GM12878 (cell line): ENCODE measurements at regions not wholly inside any gene's neighbourhood (a gene's known extent, or its start where the extent isn't known, plus 50 kb on each side); places are given as distances from the start of the nearest gene placed in this dataset.
A peak's percentile ranks its signal among the peaks of the same experiment; 100 is the strongest.

Source experiments
- ATAC-seq: fragments of 200-7000 bp; cut with Tn5 transposase; 3 replicates; pipeline ENCODE4 v1.9.1; 2020; ENCODE audit warnings: mild to moderate bottlenecking, moderate library complexity
- BruUV-seq: library from RNA; stranded (reverse); fragments of 400-500 nt; replicated peaks from 2 replicates; lab custom pipeline; 2021; lab: Mats Ljungman, UMichigan
- CTCF ChIA-PET: fragments of 300-600 bp; sonication (Branson Sonifier 250); formaldehyde crosslinking; extraction: SDS; loops from one replicate; lab custom pipeline; 2021; ENCODE audit warnings: inconsistent platforms; lab: Yijun Ruan, JAX
- POLR2A ChIA-PET: fragments of 350-600 bp; formaldehyde crosslinking; extraction: SDS; loops from one replicate; lab custom pipeline; 2021; ENCODE audit warnings: inconsistent platforms; lab: Charles Lee
- RAD21 ChIA-PET: fragments of 300-600 bp; sonication (Branson Sonifier 250); formaldehyde crosslinking; loops from one replicate; lab custom pipeline; 2023; ENCODE audit warnings: antibody characterized with exemption; ENCODE audit not compliant: unreplicated experiment; lab: Charles Lee
- SMC1A ChIA-PET: fragments of 300-600 bp; sonication (Branson Sonifier 250); formaldehyde crosslinking; loops from one replicate; lab custom pipeline; 2023; ENCODE audit not compliant: unreplicated experiment, uncharacterized antibody; lab: Charles Lee
- DNase-seq: peaks from one replicate; pipeline ENCODE4 v3.0.0-alpha.2; 2011; ENCODE audit warnings: low read depth, low spot score
- FAIRE-seq: peaks from 3 replicates; lab custom pipeline; 2011; peaks lifted over from hg19 to GRCh38; lab: Jason Lieb, UNC
- H2AFZ ChIP-seq: 2 replicates; pipeline ENCODE4 v1.6.0; 2011; ENCODE audit warnings: low read depth, low read length, control low read depth; ENCODE audit not compliant: control insufficient read depth
- H3K27ac ChIP-seq: 2 replicates; pipeline ENCODE4 v1.5.1; 2011; ENCODE audit warnings: control low read depth; ENCODE audit not compliant: control insufficient read depth, insufficient read depth
- H3K27me3 ChIP-seq, 2 experiments: replicated peaks in 1 of 2; 2 replicates each; pipeline versions ENCODE4 v1.6.0 to v1.6.1; 2011; ENCODE audit warnings: low read length in 1 of 2; ENCODE audit not compliant: control insufficient read depth in 2 of 2, insufficient read depth in 2 of 2
- H3K36me3 ChIP-seq, 2 experiments: 2 replicates each; pipeline ENCODE4 v1.5.1; 2011; ENCODE audit warnings: low read length in 1 of 2; ENCODE audit not compliant: control insufficient read depth in 2 of 2, insufficient read depth in 2 of 2
- H3K4me1 ChIP-seq: 2 replicates; pipeline ENCODE4 v1.6.1; 2011; ENCODE audit warnings: mild to moderate bottlenecking, low read length, moderate library complexity, mixed read lengths; ENCODE audit not compliant: control insufficient read depth, insufficient read depth
- H3K4me2 ChIP-seq: 2 replicates; pipeline ENCODE4 v1.6.0; 2011; ENCODE audit warnings: control low read depth; ENCODE audit not compliant: control insufficient read depth, insufficient read depth
- H3K4me3 ChIP-seq: fragments of 200-600 bp; sonication (generic); 2 replicates; pipeline ENCODE4 v1.5.1; 2016
- H3K79me2 ChIP-seq: 2 replicates; pipeline ENCODE4 v1.6.0; 2011; ENCODE audit warnings: low read length; ENCODE audit not compliant: control insufficient read depth, insufficient read depth
- H3K9ac ChIP-seq: 2 replicates; pipeline ENCODE4 v1.8.0; 2011; ENCODE audit warnings: low read length, control low read depth, mixed read lengths; ENCODE audit not compliant: control insufficient read depth, insufficient read depth
- H3K9me3 ChIP-seq: replicated peaks from 3 replicates; pipeline ENCODE4 v1.5.1; 2011; ENCODE audit warnings: mild to moderate bottlenecking, low read length; ENCODE audit not compliant: control insufficient read depth, insufficient read depth
- H4K20me1 ChIP-seq: 2 replicates; pipeline ENCODE4 v1.6.0; 2011; ENCODE audit not compliant: control insufficient read depth, insufficient read depth
- CHD2 ChIP-seq: IDR thresholded peaks from 2 replicates; pipeline ENCODE4 v1.6.1; 2011; ENCODE audit warnings: low read depth, low read length, improper control_type of control experiment, borderline replicate concordance
- CREB1 ChIP-seq: IDR thresholded peaks from 2 replicates; pipeline ENCODE4 v1.6.1; 2012; ENCODE audit warnings: low read depth, mild to moderate bottlenecking, inconsistent platforms
- CREM ChIP-seq: IDR thresholded peaks from 2 replicates; pipeline ENCODE4 v1.6.1; 2014; ENCODE audit warnings: antibody characterized with exemption, low read depth
- FOS ChIP-seq: IDR thresholded peaks from 3 replicates; pipeline ENCODE4 v1.6.1; 2011; ENCODE audit warnings: borderline replicate concordance; ENCODE audit not compliant: insufficient read length; ENCODE audit errors: extremely low read depth
- IKZF1 ChIP-seq: fragments of 450-650 bp; conservative IDR thresholded peaks from 2 replicates; pipeline ENCODE4 v1.6.1; 2017; ENCODE audit warnings: antibody characterized with exemption, mild to moderate bottlenecking
- IRF4 ChIP-seq: IDR thresholded peaks from 2 replicates; pipeline ENCODE4 v1.6.1; 2011; ENCODE audit warnings: low read depth, low read length
- LARP7 ChIP-seq: fragments of 450-650 bp; IDR thresholded peaks from 2 replicates; pipeline ENCODE4 v1.6.1; 2017; ENCODE audit warnings: mild to moderate bottlenecking
- MTA3 ChIP-seq: IDR thresholded peaks from 2 replicates; pipeline ENCODE4 v1.6.1; 2012; ENCODE audit warnings: low read length, inconsistent platforms, borderline replicate concordance
- POU2F2 ChIP-seq: IDR thresholded peaks from 3 replicates; pipeline ENCODE4 v1.6.1; 2011; ENCODE audit warnings: low read depth, mild to moderate bottlenecking, low read length, borderline replicate concordance
- RB1 ChIP-seq: fragments of 450-650 bp; formaldehyde crosslinking; IDR thresholded peaks from 2 replicates; pipeline ENCODE4 v1.6.1; 2017; ENCODE audit warnings: mild to moderate bottlenecking, borderline replicate concordance
- SPI1 ChIP-seq: IDR thresholded peaks from 2 replicates; pipeline ENCODE4 v1.6.1; 2011; ENCODE audit warnings: low read depth, mild to moderate bottlenecking, low read length, moderate library complexity, borderline replicate concordance; ENCODE audit not compliant: insufficient read depth
- STAT1 ChIP-seq: fragments of 450-650 bp; conservative IDR thresholded peaks from 2 replicates; pipeline ENCODE4 v1.6.1; 2014; ENCODE audit warnings: antibody characterized with exemption, mild to moderate bottlenecking
- WRNIP1 ChIP-seq: IDR thresholded peaks from 2 replicates; pipeline ENCODE4 v1.6.1; 2011; ENCODE audit warnings: low read depth, low read length, improper control_type of control experiment, borderline replicate concordance
- ZNF622 ChIP-seq: fragments of 450-650 bp; IDR thresholded peaks from 2 replicates; pipeline ENCODE4 v1.6.1; 2017; ENCODE audit warnings: mild to moderate bottlenecking, inconsistent platforms
- WGBS: methylation state at CpG from one replicate; pipeline ENCODE4 v1.1.6; 2016; ENCODE audit warnings: low lambda C conversion rate; ENCODE audit not compliant: insufficient replicate concordance, insufficient coverage; ENCODE audit errors: missing lambda C conversion rate; 5-methylcytosine and 5-hydroxymethylcytosine counted together
- in situ Hi-C: fragments of 300-500 bp; cut with MboI; formaldehyde crosslinking; loops from 9 replicates; pipeline ENCODE4 v1.14.3; 2018; ENCODE audit warnings: mixed read lengths
- intact Hi-C: fragments of 100-400 bp; cut with micrococcal nuclease; formaldehyde crosslinking; loops from one replicate; pipeline ENCODE4 v1.14.2; 2022; ENCODE audit not compliant: unreplicated experiment
- TF ChIP-seq, protein P1 (sequence below): IDR thresholded peaks from 2 replicates; pipeline ENCODE4 v1.6.1; 2011; ENCODE audit warnings: low read depth, mild to moderate bottlenecking, low read length, moderate library complexity, borderline replicate concordance; ENCODE audit errors: extremely low read depth

DNA sequence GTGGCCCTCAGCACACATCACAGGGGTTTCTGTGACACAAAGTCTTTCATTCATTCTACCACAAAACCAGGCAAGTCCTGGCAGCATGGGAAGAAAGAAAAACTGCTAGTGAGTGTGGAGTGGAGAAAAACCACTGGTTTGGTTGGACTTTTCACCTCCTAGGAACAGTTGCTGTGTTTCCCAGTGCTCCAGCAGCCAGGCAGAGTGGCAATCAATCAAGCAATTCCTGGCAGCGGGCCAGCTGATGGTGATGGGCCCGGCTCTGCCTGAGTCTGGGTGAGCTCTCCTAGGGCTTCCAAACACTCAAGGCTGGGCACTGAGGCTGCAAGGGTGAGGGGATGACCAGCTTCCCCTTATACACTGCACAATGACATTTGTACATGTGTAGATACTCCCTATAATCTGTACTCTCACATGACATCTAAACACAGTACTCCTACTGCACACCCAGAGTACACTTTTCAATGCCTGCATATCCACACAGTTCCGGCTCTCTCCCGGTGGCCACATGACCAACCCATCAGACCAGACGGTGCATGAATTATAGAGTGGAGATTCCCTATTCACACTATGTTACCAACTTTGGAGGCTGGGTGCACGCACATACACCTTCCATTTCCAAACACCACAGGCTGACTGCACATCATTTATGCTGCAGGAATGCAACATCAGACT lies 156.6 kb downstream of the UNC5CL start (continued):
- TF ChIP-seq IKZF1 = no peak

DNA sequence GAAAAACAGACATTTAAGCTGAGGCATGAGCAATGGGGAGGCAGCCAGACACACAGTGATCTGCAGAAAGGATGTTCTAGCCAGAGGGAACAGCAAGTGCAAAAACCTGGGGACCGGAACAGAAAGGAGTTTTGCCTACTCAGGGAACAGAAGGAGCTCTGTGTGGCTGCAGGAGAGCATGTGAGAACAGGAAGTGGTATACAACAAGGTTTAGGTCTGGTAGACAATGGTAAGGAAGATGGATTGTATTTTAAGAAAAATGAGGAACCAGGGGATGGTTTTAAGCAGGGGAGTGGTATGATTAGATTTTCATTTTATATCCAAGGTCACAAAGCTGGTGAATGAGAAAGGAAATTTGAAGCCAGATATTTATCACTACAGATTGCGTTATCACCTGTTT lies 157.5 kb downstream of the UNC5CL start:
- TF ChIP-seq WRNIP1 (no peak), SPI1 (peak; percentile 37; the same call in 1 of the 2 replicates)
- SMC1A ChIA-PET = no interaction called here

DNA sequence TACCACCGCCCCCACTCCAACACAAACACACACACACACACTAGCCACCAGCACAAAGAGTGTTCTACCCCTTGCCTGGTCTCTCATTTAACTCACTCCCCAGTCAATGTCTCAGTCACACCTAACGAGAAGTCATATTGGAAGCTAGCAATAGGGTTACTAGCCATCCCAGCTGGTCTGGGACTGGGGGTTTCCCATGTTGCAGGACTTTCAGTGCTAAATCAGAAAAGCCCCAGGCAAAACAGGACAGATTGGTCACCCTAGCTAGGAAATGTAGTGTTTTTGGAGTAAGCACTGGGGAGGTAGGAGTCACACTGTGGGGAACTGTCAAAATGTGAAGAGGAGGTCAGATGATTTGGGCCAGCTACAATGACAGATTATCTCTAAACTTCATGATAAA lies 158.1 kb downstream of the UNC5CL start:
- ATAC-seq (no peak), FAIRE-seq (no peak), DNase-seq (no peak)
- Histone ChIP-seq H4K20me1 (no peaks in the 10 kb centered on the region; the same call in 1 of the 2 replicates), H3K27ac (no peak overlapping the region), H3K9ac (no peak overlapping the region), H3K4me3 (no peak overlapping the region), H3K9me3 (no peaks in the 10 kb centered on the region; the same call in 2 of the 3 replicates), H3K27me3 (0 out of 4 replicates have a peak, but pooled peaks cover 0 to 3% of the 10 kb centered on the region in 2 experiments), H3K36me3 (no peaks in the 10 kb centered on the region), H3K4me1 (no peaks in the 10 kb centered on the region; the same call in 1 of the 2 replicates), H2AFZ (no peak overlapping the region), H3K79me2 (no peaks in the 10 kb centered on the region), H3K4me2 (no peak overlapping the region)
- 0% methylated on average over 2 of the region's 2 CpGs for WGBS
- no TSS peak for BruUV-seq
- SMC1A ChIA-PET = interaction anchor here (1.1 kb wide), 1 partner anchor 9 kb away, joined by 3 read pairs; no protein-coding TSS in a partner anchor
- RAD21 ChIA-PET = no interaction called here
- in situ Hi-C loops (no loop called here), intact Hi-C loops (no loop called here)
- POLR2A ChIA-PET = no interaction called here
- CTCF ChIA-PET = interaction anchor here (1.0 kb wide), 1 partner anchor 36 kb away, joined by 3 read pairs; no protein-coding TSS in a partner anchor
- no peak for TF ChIP-seq CREM
- TF ChIP-seq IRF4 = no peak
- no peak for TF ChIP-seq MTA3
- TF ChIP-seq CREB1 = no peak
- TF ChIP-seq POU2F2 = no peak
- no peak for TF ChIP-seq STAT1
- TF ChIP-seq RB1 = no peak
- TF ChIP-seq FOS = no peak
- no peak for TF ChIP-seq LARP7
- TF ChIP-seq, protein P1, sequence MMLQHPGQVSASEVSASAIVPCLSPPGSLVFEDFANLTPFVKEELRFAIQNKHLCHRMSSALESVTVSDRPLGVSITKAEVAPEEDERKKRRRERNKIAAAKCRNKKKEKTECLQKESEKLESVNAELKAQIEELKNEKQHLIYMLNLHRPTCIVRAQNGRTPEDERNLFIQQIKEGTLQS = no peak
- TF ChIP-seq CHD2 = no peak
- TF ChIP-seq ZNF622 = no peak

More for the DNA sequence above, 157.5 kb downstream of the UNC5CL start:
- in situ Hi-C loops (no loop called here), intact Hi-C loops (no loop called here)
- Histone ChIP-seq H3K4me1 (no peaks in the 10 kb centered on the region; the same call in 1 of the 2 replicates), H3K79me2 (no peaks in the 10 kb centered on the region), H3K4me2 (no peak overlapping the region), H3K36me3 (no peaks in the 10 kb centered on the region), H3K27me3 (0 out of 4 replicates have a peak, but pooled peaks cover 0 to 3% of the 10 kb centered on the region in 2 experiments), H2AFZ (no peak overlapping the region), H3K27ac (no peak overlapping the region), H4K20me1 (no peaks in the 10 kb centered on the region; the same call in 1 of the 2 replicates), H3K9ac (no peak overlapping the region), H3K9me3 (no peaks in the 10 kb centered on the region; the same call in 2 of the 3 replicates), H3K4me3 (no peak overlapping the region)
- POLR2A ChIA-PET = no interaction called here
- RAD21 ChIA-PET = no interaction called here
- FAIRE-seq (no peak), ATAC-seq (no peak), DNase-seq (no peak)
- 27% methylated on average over 2 of the region's 2 CpGs for WGBS
- CTCF ChIA-PET = interaction anchor here (1.0 kb wide), 1 partner anchor 37 kb away, joined by 3 read pairs; no protein-coding TSS in a partner anchor
- BruUV-seq = no TSS peak
